ENCODE measurements at regions not wholly inside any gene's neighbourhood (a gene's known extent, or its start where the extent isn't known, plus 50 kb on each side); places are given as distances from the start of the nearest gene placed in this dataset.

DNA sequence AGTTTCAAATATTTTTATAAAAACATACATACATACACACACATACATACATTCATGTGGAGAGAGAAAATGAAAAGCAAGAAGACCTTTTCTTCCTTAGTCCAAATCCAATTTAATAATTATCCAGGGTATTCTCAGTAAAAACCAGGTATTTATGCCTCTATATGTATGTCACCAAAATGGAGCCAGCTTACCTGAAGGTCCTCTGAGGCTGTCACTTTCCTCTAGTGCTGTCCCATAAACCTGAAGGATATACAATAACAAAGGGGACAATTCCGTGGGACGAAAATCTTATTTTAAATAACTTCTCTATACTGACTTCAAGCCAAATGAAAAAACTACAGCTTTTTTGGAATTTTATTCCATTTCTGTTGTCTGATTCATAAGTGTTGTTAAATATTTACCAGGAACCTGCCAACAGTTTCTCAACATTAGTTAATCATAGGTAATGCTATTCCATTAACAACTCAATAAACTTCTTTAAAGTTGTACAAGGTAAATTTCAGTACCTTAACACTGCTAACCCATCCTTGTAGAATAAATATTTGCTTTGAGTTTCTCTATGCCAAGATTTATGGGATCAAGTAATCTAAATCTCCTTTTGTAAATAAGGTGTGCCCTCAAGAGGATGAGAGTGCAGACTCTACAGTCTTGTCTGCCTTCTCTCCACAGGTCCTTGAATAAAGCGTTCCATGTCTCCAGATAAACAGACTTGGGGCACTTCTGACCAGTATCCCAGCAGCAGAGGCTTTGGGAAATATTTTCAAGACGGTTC is 260.3 kb downstream of the AHR start:
- TF ChIP-seq, protein P1, sequence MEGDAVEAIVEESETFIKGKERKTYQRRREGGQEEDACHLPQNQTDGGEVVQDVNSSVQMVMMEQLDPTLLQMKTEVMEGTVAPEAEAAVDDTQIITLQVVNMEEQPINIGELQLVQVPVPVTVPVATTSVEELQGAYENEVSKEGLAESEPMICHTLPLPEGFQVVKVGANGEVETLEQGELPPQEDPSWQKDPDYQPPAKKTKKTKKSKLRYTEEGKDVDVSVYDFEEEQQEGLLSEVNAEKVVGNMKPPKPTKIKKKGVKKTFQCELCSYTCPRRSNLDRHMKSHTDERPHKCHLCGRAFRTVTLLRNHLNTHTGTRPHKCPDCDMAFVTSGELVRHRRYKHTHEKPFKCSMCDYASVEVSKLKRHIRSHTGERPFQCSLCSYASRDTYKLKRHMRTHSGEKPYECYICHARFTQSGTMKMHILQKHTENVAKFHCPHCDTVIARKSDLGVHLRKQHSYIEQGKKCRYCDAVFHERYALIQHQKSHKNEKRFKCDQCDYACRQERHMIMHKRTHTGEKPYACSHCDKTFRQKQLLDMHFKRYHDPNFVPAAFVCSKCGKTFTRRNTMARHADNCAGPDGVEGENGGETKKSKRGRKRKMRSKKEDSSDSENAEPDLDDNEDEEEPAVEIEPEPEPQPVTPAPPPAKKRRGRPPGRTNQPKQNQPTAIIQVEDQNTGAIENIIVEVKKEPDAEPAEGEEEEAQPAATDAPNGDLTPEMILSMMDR (IDR thresholded peaks at IDR 0.05), result no peak
- no peak for DNase-seq (ENCODE audit: low spot score)
- no peaks in the 10 kb centered on the region for H3K36me3 Mint-ChIP-seq (ENCODE audit: low read depth)
- H3K4me3 Mint-ChIP-seq (ENCODE audit: unreplicated experiment), result no peak overlapping the region
- H3K4me1 Mint-ChIP-seq (ENCODE audit: low read depth), result peaks cover 36% of the 10 kb centered on the region
- no peaks in the 10 kb centered on the region for H3K27me3 Mint-ChIP-seq (ENCODE audit: low read depth)
- no peak overlapping the region for H3K27ac Mint-ChIP-seq (ENCODE audit: unreplicated experiment)
- peaks cover 9% of the 10 kb centered on the region for H3K9me3 Mint-ChIP-seq (ENCODE audit: low read depth)

DNA sequence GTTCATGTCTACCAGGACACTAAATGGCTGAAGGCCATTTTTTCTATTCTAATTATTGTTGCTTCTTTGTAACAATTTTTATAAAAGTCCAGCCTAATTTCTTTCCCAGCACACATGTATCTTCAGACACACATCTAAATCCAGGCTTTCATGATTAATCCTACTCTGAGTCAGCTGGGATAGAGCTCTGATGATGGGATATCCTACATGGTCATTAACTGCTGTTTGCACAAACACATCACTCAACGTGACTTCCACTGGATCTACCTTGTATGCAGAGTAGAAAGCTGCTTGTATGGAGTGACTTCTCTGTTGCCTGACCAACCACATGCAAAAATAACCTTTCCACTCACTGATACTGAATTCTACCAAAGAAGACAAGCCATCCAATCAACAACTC is 260.9 kb downstream of the AHR start:
- Mint-ChIP-seq H3K4me3 (ENCODE audit: unreplicated experiment) (no peak overlapping the region), H3K27me3 (ENCODE audit: low read depth) (no peaks in the 10 kb centered on the region), H3K4me1 (ENCODE audit: low read depth) (peaks cover 39% of the 10 kb centered on the region), H3K9me3 (ENCODE audit: low read depth) (peaks cover 9% of the 10 kb centered on the region), H3K36me3 (ENCODE audit: low read depth) (no peaks in the 10 kb centered on the region), H3K27ac (ENCODE audit: unreplicated experiment) (no peak overlapping the region)
- TF ChIP-seq, protein P1 (IDR thresholded peaks at IDR 0.05), result no peak
- DNase-seq (ENCODE audit: low spot score), result no peak

- peaks cover 9% of the 10 kb centered on the region for H3K9me3 Mint-ChIP-seq (ENCODE audit: low read depth)
- H3K4me3 Mint-ChIP-seq (ENCODE audit: unreplicated experiment), result no peak overlapping the region
- H3K4me1 Mint-ChIP-seq (ENCODE audit: low read depth), result peaks cover 46% of the 10 kb centered on the region
These were observed 262.1 kb downstream of the AHR start for GRCh38 chr7:17560516-17560915.

GRCh38 chr7:17560966-17561365 is 262.5 kb downstream of the AHR start:
- Mint-ChIP-seq H3K27ac (ENCODE audit: unreplicated experiment) (no peak overlapping the region), H3K9me3 (ENCODE audit: low read depth) (peaks cover 9% of the 10 kb centered on the region), H3K27me3 (ENCODE audit: low read depth) (no peaks in the 10 kb centered on the region)

More at GRCh38 chr7:17560516-17560915, 262.1 kb downstream of the AHR start:
- no peak for DNase-seq (ENCODE audit: low spot score)
- TF ChIP-seq, protein P1 (IDR thresholded peaks at IDR 0.05), result no peak
- no peak overlapping the region for H3K27ac Mint-ChIP-seq (ENCODE audit: unreplicated experiment)
- no peaks in the 10 kb centered on the region for H3K27me3 Mint-ChIP-seq (ENCODE audit: low read depth)
- H3K36me3 Mint-ChIP-seq (ENCODE audit: low read depth), result no peaks in the 10 kb centered on the region

DNA sequence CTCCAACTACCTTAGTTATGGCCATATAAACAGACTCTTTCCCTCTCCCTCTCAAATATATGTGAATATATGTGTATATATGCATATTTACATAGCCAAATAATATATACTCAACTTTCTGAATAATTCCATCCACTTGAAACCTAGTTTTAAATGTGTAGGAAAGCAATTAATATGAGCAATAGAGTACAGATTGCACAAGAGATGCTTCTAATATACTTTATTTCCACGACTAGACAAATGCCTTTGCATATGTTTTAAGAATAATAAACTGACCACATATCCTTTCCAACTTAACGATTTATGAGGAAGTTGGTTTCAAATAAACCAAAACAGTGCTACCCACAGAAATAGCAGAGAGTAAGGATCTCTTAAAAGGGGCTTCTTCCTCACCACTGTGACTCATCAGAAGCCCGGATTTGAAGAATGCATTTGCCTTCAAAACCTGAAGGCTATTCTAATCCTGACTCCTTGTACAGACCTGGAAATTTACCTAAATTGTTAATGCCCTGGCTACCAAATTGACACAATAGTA is 266.3 kb downstream of the AHR start:
- TF ChIP-seq, protein P1 (IDR thresholded peaks at IDR 0.05), result no peak
- H3K4me1 Mint-ChIP-seq (ENCODE audit: low read depth), result peaks cover 12% of the 10 kb centered on the region
- no peaks in the 10 kb centered on the region for H3K27me3 Mint-ChIP-seq (ENCODE audit: low read depth)
- no peak for DNase-seq (ENCODE audit: low spot score)
- peaks cover 19% of the 10 kb centered on the region for H3K9me3 Mint-ChIP-seq (ENCODE audit: low read depth)
- H3K27ac Mint-ChIP-seq (ENCODE audit: unreplicated experiment), result peak overlapping the region; percentile 49
- H3K4me3 Mint-ChIP-seq (ENCODE audit: unreplicated experiment), result no peak overlapping the region
- H3K36me3 Mint-ChIP-seq (ENCODE audit: low read depth), result peaks cover 7% of the 10 kb centered on the region

More at GRCh38 chr7:17560966-17561365, 262.5 kb downstream of the AHR start:
- DNase-seq (ENCODE audit: low spot score), result no peak
- H3K4me3 Mint-ChIP-seq (ENCODE audit: unreplicated experiment), result no peak overlapping the region
- TF ChIP-seq, protein P1 (IDR thresholded peaks at IDR 0.05), result no peak
- peaks cover 46% of the 10 kb centered on the region for H3K4me1 Mint-ChIP-seq (ENCODE audit: low read depth)
- H3K36me3 Mint-ChIP-seq (ENCODE audit: low read depth), result no peaks in the 10 kb centered on the region

All from chondrocyte (in vitro differentiated cells).